ENCODE measurements at regions not wholly inside any gene's neighbourhood (a gene's known extent, or its start where the extent isn't known, plus 50 kb on each side); places are given as distances from the start of the nearest gene placed in this dataset.

GRCh38 chr17:33352526-33352925 lies 59.4 kb upstream of the ASIC2 start:
- DNase-seq (ENCODE audit: low read depth in 3 of 3) = no peak

- no peak for DNase-seq (ENCODE audit: low read depth in 3 of 3)
Measured at GRCh38 chr17:33356266-33356665, 63.2 kb upstream of the ASIC2 start.

DNA sequence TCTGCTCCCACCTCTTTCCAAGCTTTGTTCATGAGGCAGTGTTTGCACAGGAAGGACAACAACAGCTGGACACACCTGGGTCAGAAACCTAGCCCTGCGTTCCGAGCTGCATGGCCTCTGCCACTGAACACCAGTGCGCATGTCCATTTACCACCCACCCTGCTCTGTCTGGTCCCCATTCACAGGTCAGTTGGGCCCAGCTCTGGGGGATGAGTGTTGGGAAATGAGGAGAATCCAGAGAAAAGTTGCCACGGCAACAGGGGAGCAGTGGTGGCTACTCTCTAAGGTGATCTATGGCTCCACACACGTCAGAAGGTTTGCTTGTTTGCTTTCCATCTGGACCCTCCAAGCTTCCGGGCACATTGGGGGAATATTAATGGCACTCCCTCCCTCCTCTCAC lies 70.4 kb upstream of the ASIC2 start:
- no peak for DNase-seq (ENCODE audit: low read depth in 3 of 3)

- no peak for DNase-seq (ENCODE audit: low read depth in 3 of 3)
Measured at GRCh38 chr17:33366960-33367359, 73.9 kb upstream of the ASIC2 start.

- no peak for DNase-seq (ENCODE audit: low read depth in 3 of 3)
Measured at GRCh38 chr17:33369149-33369548, 76.1 kb upstream of the ASIC2 start.

DNA sequence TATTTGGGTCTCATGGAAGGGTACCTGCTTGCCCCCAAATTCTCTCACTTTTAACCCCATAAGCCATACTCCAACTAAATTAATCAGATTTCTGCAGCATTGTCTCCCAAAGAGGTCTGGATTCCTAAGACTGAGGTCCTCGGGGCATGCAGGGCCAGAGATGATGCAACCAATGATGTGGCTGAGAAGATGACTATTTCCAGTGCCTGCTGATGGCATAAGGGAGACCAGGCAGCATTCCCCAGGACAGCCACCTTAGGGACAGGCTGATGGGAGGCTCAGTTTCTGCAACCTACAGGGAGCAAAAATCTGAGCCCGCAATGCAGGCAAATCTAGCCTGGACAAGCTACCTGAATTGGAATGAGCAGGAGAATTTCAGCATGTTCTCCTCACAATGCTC lies 76.8 kb upstream of the ASIC2 start:
- no peak for DNase-seq (ENCODE audit: low read depth in 3 of 3)

DNA sequence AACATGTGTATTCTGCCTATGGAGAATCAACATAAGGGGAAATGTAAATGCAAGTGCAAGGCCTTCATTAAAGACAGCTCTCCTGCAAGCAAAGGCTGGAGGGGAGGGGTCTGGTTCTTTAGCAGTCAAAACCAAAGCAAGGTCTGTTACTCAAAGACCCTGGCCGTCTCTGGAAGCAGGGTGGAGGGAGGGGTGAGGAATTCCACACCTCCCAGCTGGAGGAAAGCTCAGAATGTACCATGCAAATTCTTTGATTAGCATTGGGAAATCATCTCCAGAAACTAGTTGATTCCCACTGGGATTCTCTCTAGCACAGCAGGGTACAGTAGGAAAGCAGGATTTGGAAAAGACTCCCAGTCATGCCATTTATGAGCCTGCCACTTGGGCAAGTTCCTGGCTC lies 77.3 kb upstream of the ASIC2 start:
- no peak for DNase-seq (ENCODE audit: low read depth in 3 of 3)

DNA sequence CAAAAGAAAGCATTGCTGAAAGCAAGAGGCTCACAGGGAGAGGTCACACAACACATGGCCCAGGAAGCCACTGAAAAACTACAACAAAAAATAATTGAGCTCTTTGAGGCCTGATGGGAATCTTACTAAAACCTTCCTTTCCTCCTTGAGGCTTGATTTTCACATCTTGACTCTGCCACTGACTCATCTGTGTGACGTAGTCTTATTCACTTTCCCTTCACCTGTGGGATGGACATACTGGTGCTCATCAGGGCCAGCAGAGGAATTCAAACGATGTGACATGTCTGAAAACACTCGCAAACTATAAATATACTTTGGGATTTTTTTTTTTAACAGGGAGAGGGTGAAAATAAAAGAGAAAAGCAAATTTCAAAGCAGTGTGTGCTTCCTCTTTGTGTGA lies 78.3 kb upstream of the ASIC2 start:
- no peak for DNase-seq (ENCODE audit: low read depth in 3 of 3)

GRCh38 chr17:33373273-33373672 lies 80.2 kb upstream of the ASIC2 start:
- DNase-seq (ENCODE audit: low read depth in 3 of 3) = no peak

DNA sequence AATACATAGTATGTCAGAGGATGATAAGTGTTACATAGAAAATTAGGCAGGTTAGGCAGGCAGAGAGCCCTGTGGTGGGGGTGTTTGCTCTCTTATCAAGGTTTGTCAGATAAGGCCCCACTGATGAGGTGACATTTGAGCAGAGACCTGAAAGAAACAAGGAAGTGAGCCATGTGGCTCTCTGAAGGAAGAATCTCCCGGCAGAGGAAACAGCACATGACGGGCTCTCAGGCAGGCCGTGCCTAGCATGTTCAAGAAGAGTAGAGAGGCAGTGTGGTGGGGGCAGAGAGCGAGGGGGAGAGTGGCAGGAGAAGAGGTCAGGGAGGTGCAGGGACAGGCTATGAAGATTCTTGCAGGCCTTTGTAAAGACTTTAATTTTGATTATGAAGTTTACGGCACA lies 82.0 kb upstream of the ASIC2 start:
- DNase-seq (ENCODE audit: low read depth in 3 of 3) = no peak

DNA sequence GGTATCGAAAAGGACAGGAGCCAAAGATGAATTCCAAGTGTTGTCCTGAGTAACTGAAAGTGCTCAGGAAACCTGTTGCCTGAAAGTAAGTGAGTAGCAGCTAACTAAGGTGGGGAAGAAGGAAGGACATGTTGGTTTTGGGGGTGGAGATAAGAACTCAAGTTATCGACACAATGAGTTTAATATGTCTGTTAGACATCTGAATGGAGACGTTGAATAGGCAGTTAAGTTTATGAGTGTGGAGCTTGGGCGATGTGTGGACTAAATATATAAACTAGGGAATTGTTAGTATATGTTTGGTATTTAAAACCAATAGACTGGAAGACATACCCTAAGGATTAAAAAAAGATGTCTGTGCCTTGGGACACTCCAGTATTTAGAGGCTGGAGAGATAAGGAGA lies 82.7 kb upstream of the ASIC2 start:
- no peak for DNase-seq (ENCODE audit: low read depth in 3 of 3)

- DNase-seq (ENCODE audit: low read depth in 3 of 3) = no peak
Measured at GRCh38 chr17:33377837-33378595, 84.9 kb upstream of the ASIC2 start.

GRCh38 chr17:33381201-33381600 lies 88.1 kb upstream of the ASIC2 start:
- DNase-seq (ENCODE audit: low read depth in 3 of 3) = no peak

- no peak for DNase-seq (ENCODE audit: low read depth in 3 of 3)
Measured at GRCh38 chr17:33383488-33384023, 90.5 kb upstream of the ASIC2 start.

DNA sequence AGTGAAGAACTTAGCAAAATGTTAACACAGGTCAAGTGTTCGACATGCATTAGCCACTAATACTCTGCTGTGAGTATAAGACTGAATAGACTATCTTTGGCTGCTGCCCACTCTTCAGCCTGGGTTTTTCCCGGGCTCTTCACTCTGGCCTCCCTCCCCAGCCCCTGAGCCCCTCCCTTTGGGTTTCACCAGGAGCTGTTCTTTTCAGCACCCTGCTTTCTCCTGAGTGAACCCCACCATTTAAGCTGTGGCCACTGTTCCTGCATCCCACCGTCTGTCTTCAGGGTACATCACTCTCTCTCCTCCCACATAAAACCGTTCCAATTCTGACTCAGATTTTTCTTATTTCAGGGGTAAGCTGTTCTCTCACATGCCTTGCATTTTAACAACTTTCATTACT lies 92.0 kb upstream of the ASIC2 start:
- no peak for DNase-seq (ENCODE audit: low read depth in 3 of 3)

GRCh38 chr17:33385713-33386112 lies 92.6 kb upstream of the ASIC2 start:
- DNase-seq (ENCODE audit: low read depth in 3 of 3) = no peak

- DNase-seq (ENCODE audit: low read depth in 3 of 3) = no peak
Measured at GRCh38 chr17:33387406-33387805, 94.3 kb upstream of the ASIC2 start.

GRCh38 chr17:33389504-33390135 lies 96.5 kb upstream of the ASIC2 start:
- no peak for DNase-seq (ENCODE audit: low read depth in 3 of 3)

GRCh38 chr17:33390479-33391176 lies 97.5 kb upstream of the ASIC2 start:
- DNase-seq (ENCODE audit: low read depth in 3 of 3) = no peak

GRCh38 chr17:33396818-33397217 lies 103.7 kb upstream of the ASIC2 start:
- DNase-seq (ENCODE audit: low read depth in 3 of 3) = no peak

GRCh38 chr17:33398386-33398785 lies 105.3 kb upstream of the ASIC2 start:
- no peak for DNase-seq (ENCODE audit: low read depth in 3 of 3)

- no peak for DNase-seq (ENCODE audit: low read depth in 3 of 3)
Measured at GRCh38 chr17:33401249-33401648, 108.2 kb upstream of the ASIC2 start.

DNA sequence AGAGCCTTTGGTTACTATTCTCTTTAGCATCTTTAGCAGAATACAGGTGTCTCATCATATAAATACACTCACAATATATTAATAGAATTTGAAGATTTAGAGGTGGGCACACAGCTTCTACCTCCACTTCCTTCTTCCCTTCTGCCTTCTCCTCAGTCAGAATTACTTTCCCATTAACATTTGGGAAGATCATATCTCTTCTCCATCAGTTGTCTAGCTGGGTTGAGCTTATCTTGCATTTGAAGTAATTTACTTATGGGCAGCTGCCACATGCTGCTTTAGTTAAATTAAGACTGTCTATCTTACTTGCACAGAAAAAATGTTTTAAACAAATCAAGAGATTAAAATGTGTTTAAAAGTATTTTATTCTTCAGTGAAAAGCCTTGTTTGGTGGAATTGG lies 110.1 kb upstream of the ASIC2 start:
- no peak for DNase-seq (ENCODE audit: low read depth in 3 of 3)
